ENCODE measurements at regions not wholly inside any gene's neighbourhood (a gene's known extent, or its start where the extent isn't known, plus 50 kb on each side); places are given as distances from the start of the nearest gene placed in this dataset.

DNA sequence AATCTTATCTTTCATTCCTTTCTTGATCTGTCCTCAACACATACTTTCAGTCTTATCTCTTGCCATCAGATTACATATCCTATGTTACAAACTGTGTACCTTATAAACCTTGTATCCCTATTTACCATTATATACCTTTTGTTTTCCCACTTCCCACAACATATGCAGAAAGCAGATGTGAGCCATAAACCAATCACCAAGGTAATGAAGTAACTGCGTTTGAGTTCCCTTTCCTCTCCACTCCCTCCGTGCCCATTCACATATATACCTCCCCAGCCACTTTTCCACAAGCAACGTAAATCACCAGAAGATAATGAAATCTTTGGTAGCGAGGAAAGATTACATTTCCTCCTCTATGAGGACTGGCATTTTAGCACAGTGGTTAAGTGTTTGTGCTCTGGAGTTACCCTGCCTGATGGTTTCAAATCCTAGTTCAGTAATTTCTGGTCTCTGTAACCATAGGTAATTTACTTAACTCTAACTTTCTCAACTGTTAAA is 55.5 kb upstream of the PHF14 start:
- no peak for TF ChIP-seq POLR2A (IDR thresholded peaks at IDR 0.05; ENCODE audit: low read length)
- no peak for TF ChIP-seq GATA1 (IDR thresholded peaks at IDR 0.05; ENCODE audit: low read depth, low read length)

All from erythroblast (primary cell).